Fibroblast of peridontal ligament (primary cell): ENCODE measurements at regions not wholly inside any gene's neighbourhood (a gene's known extent, or its start where the extent isn't known, plus 50 kb on each side); places are given as distances from the start of the nearest gene placed in this dataset.
"Not testable (repeated sequence)": the region's sequence is repeated elsewhere in the genome, so short reads cannot be mapped to it uniquely, and the experiment has no call there.

Experiments used
- DNase-seq: peaks from one replicate; pipeline ENCODE4 v3.0.0-alpha.2; 2010; ENCODE audit errors: extremely low read depth

- no peak for DNase-seq
These were observed 175.9 kb downstream of the IRF8 start for GRCh38 chr16:86074651-86075487.

- peak; percentile 4 for DNase-seq
These were observed 176.5 kb downstream of the IRF8 start for GRCh38 chr16:86075488-86075785.

- DNase-seq: no peak
These were observed 177.0 kb downstream of the IRF8 start for GRCh38 chr16:86075839-86076440.

GRCh38 chr16:86076606-86077005 lies 177.6 kb downstream of the IRF8 start:
- DNase-seq: no peak

DNA sequence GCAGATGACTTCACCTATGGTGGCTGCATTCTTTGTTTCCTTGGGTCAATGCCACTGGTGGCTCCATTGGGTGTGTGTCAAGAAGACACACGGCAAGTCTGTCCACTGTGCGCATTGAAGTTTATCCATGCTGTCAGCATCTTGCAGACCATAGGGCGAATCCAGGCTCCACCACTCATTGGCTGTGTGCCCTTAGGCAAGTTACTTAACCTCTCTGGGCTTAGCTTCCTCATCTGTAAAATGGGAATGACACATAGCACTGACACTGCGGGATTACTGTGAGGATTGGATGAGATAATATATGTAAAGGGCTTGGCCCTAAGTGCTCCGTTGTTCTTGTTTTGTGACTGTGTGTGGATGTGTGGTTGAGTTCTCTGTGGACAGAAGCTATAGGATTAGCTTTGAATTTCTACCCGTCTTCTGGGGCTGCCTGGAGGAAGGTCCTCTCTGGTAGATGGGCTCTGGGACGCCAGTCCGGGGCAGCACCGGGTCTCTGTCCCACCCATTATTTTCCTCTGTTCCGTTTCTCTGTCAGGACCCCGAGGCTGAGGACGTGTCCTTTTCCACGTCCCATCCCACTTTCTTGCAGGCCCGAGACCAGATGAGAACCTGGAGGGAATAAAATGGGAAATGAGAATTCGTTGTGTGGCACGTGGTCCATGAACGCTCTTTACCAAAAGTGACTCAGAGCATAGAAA lies 178.4 kb downstream of the IRF8 start:
- DNase-seq: no peak

GRCh38 chr16:86078121-86078600 lies 179.2 kb downstream of the IRF8 start:
- no peak for DNase-seq

GRCh38 chr16:86078711-86079110 lies 179.7 kb downstream of the IRF8 start:
- DNase-seq: not testable (repeated sequence)

DNA sequence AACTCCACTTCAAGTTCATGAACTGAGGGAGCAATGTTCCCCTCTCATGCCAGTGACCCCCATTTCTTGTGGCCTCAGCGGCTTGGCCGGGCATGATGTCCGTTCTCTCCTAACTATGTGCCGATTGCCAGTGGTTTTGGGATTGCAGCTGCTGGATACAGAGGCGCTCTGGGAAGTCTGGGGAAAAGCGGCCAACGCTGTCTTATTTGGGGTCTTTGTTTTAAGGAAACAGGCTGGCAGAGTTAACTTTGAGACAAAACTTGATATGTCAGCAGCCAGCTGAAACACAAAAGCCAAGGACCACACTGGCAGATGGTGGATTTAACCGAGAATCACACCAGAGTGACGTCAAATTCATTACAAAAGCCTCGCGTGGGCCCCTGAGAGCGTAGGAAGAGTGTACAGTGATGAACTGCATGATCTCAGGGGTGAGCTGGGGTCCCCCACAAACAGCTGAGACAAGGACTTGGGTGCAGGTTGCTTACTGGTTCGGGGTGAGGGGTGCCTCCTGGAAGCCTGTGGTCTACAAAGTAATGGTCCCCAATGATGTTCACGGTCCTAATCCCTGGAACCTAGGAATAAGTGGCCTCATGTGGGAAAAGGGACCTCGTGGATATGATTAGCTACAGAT lies 180.4 kb downstream of the IRF8 start:
- DNase-seq: no peak

GRCh38 chr16:86080131-86080875 lies 181.3 kb downstream of the IRF8 start:
- no peak for DNase-seq

- DNase-seq: no peak
These were observed 182.0 kb downstream of the IRF8 start for GRCh38 chr16:86080982-86081381.

DNA sequence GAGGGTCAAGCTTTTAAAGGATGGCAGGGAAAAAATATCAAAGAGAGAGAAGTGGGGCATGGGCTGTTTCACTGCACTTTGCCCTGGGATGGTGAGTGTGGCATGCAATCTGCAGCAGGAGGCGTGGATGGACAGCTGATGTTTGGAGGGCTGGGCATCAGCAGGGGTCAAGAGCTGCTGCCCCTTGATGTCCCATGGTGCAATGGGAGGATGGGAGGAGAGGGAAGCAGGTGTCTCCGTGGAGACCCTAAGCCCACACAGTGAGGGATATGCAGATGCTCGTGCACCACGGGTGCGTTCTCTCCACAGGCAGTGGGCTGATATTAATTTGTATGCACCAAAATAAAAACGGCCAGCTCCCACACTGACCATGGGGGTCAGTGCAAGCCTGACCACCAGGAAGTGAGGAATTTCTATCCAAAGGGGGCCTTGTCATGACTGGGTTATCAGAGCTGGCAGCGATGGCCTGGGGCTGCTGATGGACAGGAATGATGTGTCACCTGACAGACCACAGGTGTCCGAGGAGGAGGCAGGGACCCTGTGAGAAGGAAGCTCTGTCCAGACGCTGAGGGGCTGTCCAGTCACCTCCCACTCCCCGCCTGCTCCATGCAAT lies 183.6 kb downstream of the IRF8 start:
- no peak for DNase-seq

DNA sequence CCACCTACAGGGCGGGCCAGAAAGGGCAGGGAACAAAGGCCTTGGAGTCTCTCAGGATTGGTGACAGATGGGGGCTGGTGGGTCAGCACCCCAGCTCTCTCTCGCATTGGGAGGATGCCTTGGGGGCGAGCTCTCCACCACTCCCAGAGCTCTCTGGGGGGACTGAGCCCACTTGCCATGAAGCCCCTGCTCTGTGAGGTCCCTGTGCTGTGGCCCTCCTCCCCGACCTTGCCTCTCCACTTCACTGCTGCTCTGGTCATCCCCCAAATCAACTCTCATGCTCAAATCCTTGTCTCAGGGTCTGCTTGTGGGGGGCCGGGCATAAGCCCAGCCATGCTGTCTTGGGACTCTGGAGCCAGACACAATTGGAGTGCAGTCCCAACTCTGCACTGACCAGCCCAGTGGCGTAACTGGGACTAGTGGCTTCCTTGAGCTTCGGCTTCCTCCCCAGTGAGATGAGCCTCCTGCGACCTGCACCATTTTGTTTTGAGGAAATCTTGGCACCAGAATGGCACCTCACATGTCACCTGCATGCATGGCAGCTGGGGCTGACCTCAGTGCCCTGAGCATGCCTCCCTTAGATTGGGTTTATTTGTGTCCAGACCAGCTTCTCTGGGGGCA lies 184.5 kb downstream of the IRF8 start:
- no peak for DNase-seq

DNA sequence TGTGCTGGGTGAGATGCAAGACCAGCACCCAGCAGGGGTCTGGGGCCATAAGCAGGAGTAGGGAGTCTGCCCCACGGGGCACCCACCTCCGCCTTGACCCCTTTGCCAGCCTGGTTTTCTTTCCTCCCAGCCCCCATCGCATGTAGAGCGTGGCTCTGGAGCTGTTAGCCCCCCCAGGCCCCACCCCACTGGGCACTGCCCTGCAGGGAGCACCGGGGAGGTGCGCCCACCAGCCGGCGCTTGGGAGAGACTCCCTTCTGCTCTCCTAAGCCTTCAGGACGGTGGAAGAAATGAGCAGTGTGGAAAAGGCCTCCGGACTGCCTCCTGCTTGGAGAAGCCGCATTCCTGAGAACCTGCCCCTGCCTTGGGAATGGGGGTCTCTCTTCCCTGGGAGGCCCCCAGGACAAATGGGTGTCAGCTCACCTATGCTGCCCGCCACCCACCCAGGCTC lies 186.2 kb downstream of the IRF8 start:
- DNase-seq: no peak

DNA sequence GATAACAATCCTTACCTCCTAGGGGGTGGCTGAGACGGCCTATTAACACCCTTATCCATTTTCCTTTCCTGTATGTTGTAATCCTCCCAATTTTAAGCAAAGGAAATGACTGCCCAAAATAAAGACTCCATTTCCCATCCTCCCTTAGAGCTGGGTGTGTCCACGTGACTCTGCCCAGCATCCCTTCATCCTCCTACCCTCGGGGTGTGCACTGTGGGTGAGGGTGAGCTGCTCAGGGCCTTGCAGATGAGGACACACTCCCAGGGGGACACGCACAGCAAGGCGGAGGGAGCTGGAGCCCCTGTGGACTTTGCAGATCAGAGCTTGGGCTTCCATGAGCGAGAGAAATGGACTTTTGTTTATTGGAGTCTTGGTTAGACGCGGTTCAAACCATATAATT lies 186.8 kb downstream of the IRF8 start:
- no peak for DNase-seq

DNA sequence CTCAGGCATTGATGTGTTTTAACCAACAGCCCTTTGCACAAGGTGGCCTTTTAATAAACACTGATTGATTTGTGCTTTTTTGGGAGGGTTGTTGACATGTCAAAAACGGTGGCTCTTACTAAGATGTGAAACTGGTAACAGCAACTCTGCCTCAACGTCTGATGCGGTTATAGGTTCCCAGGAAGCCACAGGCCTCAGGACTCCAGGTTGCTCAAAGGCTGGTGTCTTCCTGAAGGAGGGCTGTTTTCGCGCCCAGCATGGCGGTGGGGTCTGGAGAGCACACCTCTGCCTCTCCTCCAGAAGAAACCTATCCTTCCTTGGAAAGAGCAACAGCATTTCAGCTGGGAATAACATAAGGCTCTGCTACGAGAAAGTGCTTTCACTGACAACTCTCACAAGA lies 187.5 kb downstream of the IRF8 start:
- DNase-seq: no peak

GRCh38 chr16:86087011-86087895 lies 188.3 kb downstream of the IRF8 start:
- no peak for DNase-seq

DNA sequence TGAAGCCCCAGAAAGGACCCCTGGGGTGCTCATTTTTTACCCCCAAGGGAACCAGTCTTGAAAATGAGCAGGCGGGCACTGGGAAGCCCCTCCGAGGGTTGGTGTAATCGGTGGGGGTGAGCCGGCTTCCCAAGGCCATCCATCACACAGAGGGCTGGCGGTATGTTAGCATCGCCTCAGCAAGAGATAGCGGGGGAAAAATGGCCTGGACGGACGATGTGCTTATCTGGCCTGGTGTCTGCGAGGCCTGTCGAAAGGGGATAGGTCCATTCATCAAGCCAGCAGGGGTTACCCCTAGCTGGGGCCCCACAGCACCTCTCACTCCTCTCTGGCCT lies 188.9 kb downstream of the IRF8 start:
- no peak for DNase-seq

DNA sequence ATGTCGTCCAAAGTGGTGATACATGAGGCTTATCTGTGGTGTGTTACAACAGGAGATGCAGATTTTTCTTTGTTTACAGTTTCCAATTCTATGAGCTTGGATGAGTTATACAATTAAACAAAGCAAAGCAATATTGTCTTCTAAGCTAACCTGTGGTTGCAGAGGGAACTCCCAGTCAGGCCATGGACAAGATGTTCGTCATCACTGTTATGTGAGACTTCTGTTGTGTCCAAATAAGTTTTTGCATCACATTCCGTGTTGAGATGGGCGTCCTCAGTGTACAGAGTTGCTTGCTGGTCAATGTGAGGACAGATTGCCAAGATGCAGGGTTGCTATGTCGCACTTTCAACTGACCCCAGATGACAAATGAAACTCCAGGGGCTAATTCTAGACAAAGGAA lies 189.3 kb downstream of the IRF8 start:
- DNase-seq: no peak

GRCh38 chr16:86088816-86089215 lies 189.9 kb downstream of the IRF8 start:
- no peak for DNase-seq

DNA sequence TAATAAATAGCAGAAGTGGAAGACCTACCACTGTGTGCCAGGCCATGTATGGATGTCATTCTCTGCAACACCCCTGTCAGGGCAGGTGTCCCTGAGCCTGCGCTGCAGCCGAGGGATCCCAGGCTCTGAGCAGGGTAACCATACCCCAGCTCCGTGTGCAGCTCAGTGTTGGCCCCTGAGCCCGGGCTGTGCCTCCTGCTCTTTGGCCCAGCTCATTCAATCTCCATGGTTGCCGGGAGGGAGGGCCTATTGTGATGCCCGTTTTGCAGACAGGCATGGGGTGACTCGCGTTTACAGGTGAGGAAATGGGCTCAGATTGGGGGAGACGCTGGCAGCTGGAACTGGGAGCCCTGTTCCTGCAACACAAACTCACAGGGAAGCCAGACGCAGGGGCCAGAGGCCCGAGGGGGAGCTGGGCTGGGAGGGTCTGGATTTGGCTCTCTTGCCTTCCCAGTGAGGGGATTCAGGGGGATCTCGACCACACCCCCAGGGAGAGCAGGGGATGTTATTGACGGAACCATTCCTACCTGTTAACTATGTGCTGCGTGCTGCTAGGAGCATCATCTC lies 190.5 kb downstream of the IRF8 start:
- no peak for DNase-seq
